ENCODE measurements at regions not wholly inside any gene's neighbourhood (a gene's known extent, or its start where the extent isn't known, plus 50 kb on each side); places are given as distances from the start of the nearest gene placed in this dataset.

GRCh38 chr10:91080776-91081175 lies 139.7 kb upstream of the PCGF5 start:
- no peak for TF ChIP-seq CTCF (IDR thresholded peaks at IDR 0.05; ENCODE audit: insufficient read depth, low read length)
- TF ChIP-seq REST (IDR thresholded peaks at IDR 0.05; ENCODE audit: insufficient replicate concordance, low read depth) = no peak

All from HL-60 (cell line).